Upper lobe of left lung (tissue), 6 donors: ENCODE measurements at regions not wholly inside any gene's neighbourhood (a gene's known extent, or its start where the extent isn't known, plus 50 kb on each side); places are given as distances from the start of the nearest gene placed in this dataset.

Source experiments
- ATAC-seq, 2 donors: fragments of 200-7000 bp; cut with Tn5 transposase; one replicate each; pipeline ENCODE4 v1.9.1; 2022; ENCODE audit warnings: mild to moderate bottlenecking in 2 of 2, moderate library complexity in 2 of 2; ENCODE audit not compliant: low FRiP score in 2 of 2
- DNase-seq, 2 donors: peaks; one replicate each; pipeline ENCODE4 v3.0.0-alpha.2; 2019 to 2020
- H3K27ac ChIP-seq, 4 donors: fragments of 200-600 bp; sonication (generic); one replicate each; pipeline ENCODE4 v1.5.1; 2016 to 2019
- H3K27me3 ChIP-seq, 4 donors: fragments of 200-600 bp; sonication (generic); one replicate each; pipeline ENCODE4 v1.5.1; 2017 to 2019
- H3K36me3 ChIP-seq, 4 donors: fragments of 200-600 bp; sonication (generic); one replicate each; pipeline ENCODE4 v1.5.1; 2016 to 2019
- H3K4me1 ChIP-seq, 4 donors: fragments of 200-600 bp; sonication (generic); one replicate each; pipeline ENCODE4 v1.5.1; 2018 to 2019
- H3K4me3 ChIP-seq, 4 donors: fragments of 200-600 bp; sonication (generic); one replicate each; pipeline ENCODE4 v1.5.1; 2017 to 2019; ENCODE audit warnings: mild to moderate bottlenecking in 2 of 4, moderate library complexity in 1 of 4
- H3K9me3 ChIP-seq, 4 donors: fragments of 200-600 bp; sonication (generic); one replicate each; pipeline ENCODE4 v1.5.1; 2018 to 2019
- EP300 ChIP-seq, 4 donors: sonication (generic); formaldehyde crosslinking; IDR thresholded peaks; one replicate each; pipeline ENCODE4 v1.5.1; 2017; ENCODE audit warnings: antibody characterized with exemption in 4 of 4, control low read depth in 2 of 4
- POLR2A ChIP-seq, 4 donors: fragments of 450-650 bp; IDR thresholded peaks; one replicate each; pipeline ENCODE4 v1.5.1; 2016 to 2017; ENCODE audit warnings: antibody characterized with exemption in 4 of 4, mild to moderate bottlenecking in 2 of 4
- POLR2AphosphoS5 ChIP-seq, 2 donors: sonication (generic); formaldehyde crosslinking; IDR thresholded peaks; one replicate each; pipeline ENCODE4 v1.5.1; 2017; ENCODE audit warnings: antibody characterized with exemption in 2 of 2
- WGBS, 2 donors: methylation state at CpG; one replicate each; pipeline ENCODE4 v1.1.5; 2017 to 2018; 5-methylcytosine and 5-hydroxymethylcytosine counted together
- TF ChIP-seq, protein P1 (sequence below), 6 experiments: fragments of 450-650 bp in 4 of 6; fragments of 200-600 bp in 2 of 6; sonication (generic) in 2 of 6; IDR thresholded peaks; one replicate each; pipeline ENCODE4 v1.5.1; 2016 to 2019; ENCODE audit warnings: antibody characterized with exemption in 6 of 6
- donor health status: DM: no; HTN: no; CAD: no; lungs with moderate emphysema.
- donor health status: DM: no; HTN: yes; CAD: no; lungs with severe emphysema.

DNA sequence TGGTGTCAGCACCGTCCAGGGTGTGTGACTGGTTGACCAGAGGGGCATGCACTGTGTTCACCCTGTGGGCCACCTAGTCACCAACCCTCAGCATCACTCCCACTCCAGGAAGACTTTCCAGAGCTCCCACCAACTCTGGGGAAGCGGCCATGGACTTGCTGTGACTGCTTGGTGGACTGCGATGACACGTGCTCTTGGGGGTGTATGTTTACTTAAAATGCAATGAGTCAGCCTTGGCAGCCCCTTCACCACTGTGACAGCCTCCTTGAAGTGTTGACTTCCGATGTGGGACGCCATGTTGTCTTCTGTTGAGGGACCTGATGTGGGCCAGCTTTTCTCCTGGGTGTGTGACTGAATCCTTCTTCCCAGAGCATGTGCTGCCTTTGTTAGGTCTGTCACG, 151.1 kb upstream of the RTL1 start:
- ATAC-seq (peak in 1 of 2 donors; percentile 24), DNase-seq (no peak)
- Histone ChIP-seq H3K36me3 (no peaks in the 10 kb centered on the region), H3K27me3 (no peaks in the 10 kb centered on the region), H3K4me3 (no peak overlapping the region), H3K27ac (no peak overlapping the region), H3K9me3 (no peaks in the 10 kb centered on the region), H3K4me1 (no peaks in the 10 kb centered on the region)
- WGBS, 2 donors: 82 to 92% methylated on average over 5 to 7 of the region's 7 CpGs
- no peak for TF ChIP-seq EP300 (IDR thresholded peaks at IDR 0.05)
- no peak for TF ChIP-seq POLR2AphosphoS5 (IDR thresholded peaks at IDR 0.05)
- TF ChIP-seq, protein P1, sequence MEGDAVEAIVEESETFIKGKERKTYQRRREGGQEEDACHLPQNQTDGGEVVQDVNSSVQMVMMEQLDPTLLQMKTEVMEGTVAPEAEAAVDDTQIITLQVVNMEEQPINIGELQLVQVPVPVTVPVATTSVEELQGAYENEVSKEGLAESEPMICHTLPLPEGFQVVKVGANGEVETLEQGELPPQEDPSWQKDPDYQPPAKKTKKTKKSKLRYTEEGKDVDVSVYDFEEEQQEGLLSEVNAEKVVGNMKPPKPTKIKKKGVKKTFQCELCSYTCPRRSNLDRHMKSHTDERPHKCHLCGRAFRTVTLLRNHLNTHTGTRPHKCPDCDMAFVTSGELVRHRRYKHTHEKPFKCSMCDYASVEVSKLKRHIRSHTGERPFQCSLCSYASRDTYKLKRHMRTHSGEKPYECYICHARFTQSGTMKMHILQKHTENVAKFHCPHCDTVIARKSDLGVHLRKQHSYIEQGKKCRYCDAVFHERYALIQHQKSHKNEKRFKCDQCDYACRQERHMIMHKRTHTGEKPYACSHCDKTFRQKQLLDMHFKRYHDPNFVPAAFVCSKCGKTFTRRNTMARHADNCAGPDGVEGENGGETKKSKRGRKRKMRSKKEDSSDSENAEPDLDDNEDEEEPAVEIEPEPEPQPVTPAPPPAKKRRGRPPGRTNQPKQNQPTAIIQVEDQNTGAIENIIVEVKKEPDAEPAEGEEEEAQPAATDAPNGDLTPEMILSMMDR (IDR thresholded peaks at IDR 0.05): no peak
- TF ChIP-seq POLR2A (IDR thresholded peaks at IDR 0.05): no peak

DNA sequence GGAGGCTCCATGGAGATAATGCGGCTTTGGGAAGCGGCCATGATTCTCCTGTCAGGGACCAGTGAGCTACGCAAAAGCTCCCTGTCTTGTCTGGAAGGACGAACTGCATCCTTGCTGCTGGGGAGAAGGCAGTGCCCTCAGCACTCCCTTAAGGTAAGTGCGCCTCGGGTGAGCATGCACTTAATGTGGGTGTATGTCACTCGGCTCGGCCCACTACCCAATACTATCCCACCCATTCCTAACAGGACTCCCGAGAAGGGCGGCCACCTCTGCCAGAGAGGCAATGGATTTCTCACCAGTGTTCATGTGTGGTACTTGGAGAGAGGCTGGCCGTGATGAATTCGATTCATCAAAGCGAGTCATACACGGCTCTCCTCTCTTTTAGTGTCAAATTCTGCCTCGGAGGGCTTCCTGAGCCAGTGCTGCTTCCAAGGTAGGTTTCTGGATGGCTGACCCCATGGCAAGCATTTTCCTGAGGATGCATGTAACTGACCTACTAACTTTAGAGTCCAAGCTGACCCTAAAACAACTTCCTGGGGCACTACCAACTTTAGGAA, 151.7 kb upstream of the RTL1 start:
- H3K36me3 ChIP-seq: no peaks in the 10 kb centered on the region
- H3K4me1 ChIP-seq: no peaks in the 10 kb centered on the region
- no peak for ATAC-seq
- TF ChIP-seq POLR2A (IDR thresholded peaks at IDR 0.05) (no peak), EP300 (IDR thresholded peaks at IDR 0.05) (no peak), POLR2AphosphoS5 (IDR thresholded peaks at IDR 0.05) (no peak)
- TF ChIP-seq, protein P1 (IDR thresholded peaks at IDR 0.05): no peak
- H3K27ac ChIP-seq: no peak overlapping the region
- no peaks in the 10 kb centered on the region for H3K27me3 ChIP-seq
- H3K9me3 ChIP-seq: no peaks in the 10 kb centered on the region
- H3K4me3 ChIP-seq: no peak overlapping the region
- WGBS, 2 donors: 92 to 95% methylated on average over 11 to 14 of the region's 15 CpGs
- no peak for DNase-seq

DNA sequence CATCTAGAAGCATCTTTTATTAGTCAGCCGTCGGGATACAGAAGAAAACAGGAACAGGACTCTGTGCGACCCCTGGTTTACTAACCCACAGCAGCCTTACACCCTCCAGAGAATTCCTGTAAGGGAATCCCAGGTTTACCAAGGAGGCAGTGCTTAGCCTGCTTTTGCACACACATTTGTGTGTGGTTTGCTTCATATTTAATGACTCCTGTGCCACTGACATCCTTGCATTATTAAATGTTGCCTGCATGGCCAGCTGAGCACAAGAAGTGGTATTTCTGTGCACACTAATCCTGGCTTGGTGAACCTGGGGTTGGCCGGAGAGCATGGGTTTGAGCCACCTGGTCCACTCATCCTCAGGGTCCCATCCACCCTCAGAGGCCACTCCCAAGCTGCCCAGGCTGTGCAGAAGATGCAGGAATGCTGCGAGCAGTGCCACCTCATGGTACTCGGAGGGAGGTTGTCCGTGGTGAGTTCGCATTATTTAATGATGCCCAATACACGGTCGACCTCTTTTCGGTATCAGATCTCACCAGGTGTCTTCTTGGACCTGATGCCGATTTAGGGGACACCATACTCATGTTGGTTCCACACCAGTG, 152.4 kb upstream of the RTL1 start:
- TF ChIP-seq, protein P1 (IDR thresholded peaks at IDR 0.05): no peak
- TF ChIP-seq EP300 (IDR thresholded peaks at IDR 0.05): no peak
- TF ChIP-seq POLR2AphosphoS5 (IDR thresholded peaks at IDR 0.05): no peak
- H3K4me3 ChIP-seq: no peak overlapping the region
- H3K27me3 ChIP-seq: no peaks in the 10 kb centered on the region
- H3K9me3 ChIP-seq: no peaks in the 10 kb centered on the region
- ATAC-seq: no peak
- DNase-seq: no peak
- no peak overlapping the region for H3K27ac ChIP-seq
- no peaks in the 10 kb centered on the region for H3K4me1 ChIP-seq
- no peaks in the 10 kb centered on the region for H3K36me3 ChIP-seq
- WGBS, 2 donors: 91 to 98% methylated on average over 11 to 12 of the region's 12 CpGs

- Histone ChIP-seq H3K9me3 (no peaks in the 10 kb centered on the region), H3K36me3 (no peaks in the 10 kb centered on the region), H3K27ac (no peak overlapping the region), H3K4me3 (no peak overlapping the region), H3K4me1 (no peaks in the 10 kb centered on the region), H3K27me3 (no peaks in the 10 kb centered on the region)
- no peak for ATAC-seq
- DNase-seq: no peak
- TF ChIP-seq, protein P1 (IDR thresholded peaks at IDR 0.05): no peak
- TF ChIP-seq POLR2A (IDR thresholded peaks at IDR 0.05) (no peak), POLR2AphosphoS5 (IDR thresholded peaks at IDR 0.05) (no peak), EP300 (IDR thresholded peaks at IDR 0.05) (no peak)
- 72 to 85% methylated on average over 2 of the region's 2 CpGs for WGBS, 2 donors
Observed at GRCh38 chr14:101056446-101056845, 152.9 kb upstream of the RTL1 start.

DNA sequence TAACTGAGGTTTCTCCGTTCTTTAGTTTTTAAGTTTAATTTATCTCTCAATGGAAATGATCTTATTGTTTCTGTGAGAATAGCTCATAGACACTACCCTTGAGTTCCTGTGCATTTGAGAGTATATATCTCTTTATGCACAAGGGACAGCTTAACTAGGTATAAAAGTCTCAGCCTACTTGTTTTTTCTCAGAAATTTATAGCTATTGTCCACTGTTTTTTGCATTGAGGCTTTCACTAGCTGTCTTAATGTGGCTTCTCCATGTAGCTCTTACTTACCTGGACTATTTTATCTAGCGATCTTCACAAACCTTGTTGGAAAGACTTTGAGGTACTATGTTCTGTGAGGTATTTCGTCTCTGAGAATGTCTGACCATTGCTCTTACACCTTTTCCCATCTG, 153.9 kb upstream of the RTL1 start:
- no peak for DNase-seq
- H3K27me3 ChIP-seq: no peaks in the 10 kb centered on the region
- no peaks in the 10 kb centered on the region for H3K9me3 ChIP-seq
- H3K27ac ChIP-seq: no peak overlapping the region
- no peak overlapping the region for H3K4me3 ChIP-seq
- H3K4me1 ChIP-seq: no peaks in the 10 kb centered on the region
- no peak for ATAC-seq
- WGBS, 2 donors: 89 to 90% methylated on average over 3 of the region's 3 CpGs
- H3K36me3 ChIP-seq: no peaks in the 10 kb centered on the region
- TF ChIP-seq POLR2A (IDR thresholded peaks at IDR 0.05) (no peak), POLR2AphosphoS5 (IDR thresholded peaks at IDR 0.05) (no peak), EP300 (IDR thresholded peaks at IDR 0.05) (no peak)
- TF ChIP-seq, protein P1 (IDR thresholded peaks at IDR 0.05): no peak
